ENCODE measurements at regions not wholly inside any gene's neighbourhood (a gene's known extent, or its start where the extent isn't known, plus 50 kb on each side); places are given as distances from the start of the nearest gene placed in this dataset.

- Histone ChIP-seq H3K9me3 (ENCODE audit: severe bottlenecking) (no peaks in the 10 kb centered on the region), H3K4me3 (ENCODE audit: low read depth, low read length) (no peak overlapping the region), H3K36me3 (no peaks in the 10 kb centered on the region), H3K27ac (no peak overlapping the region), H3K27me3 (ENCODE audit: insufficient read depth, low read depth, severe bottlenecking) (no peaks in the 10 kb centered on the region)
- DNase-seq = no peak
- TF ChIP-seq CTCF (IDR thresholded peaks at IDR 0.05; ENCODE audit: low read depth, low read length) = no peak
Observed at GRCh38 chr15:37882640-37883039, 51.8 kb upstream of the TMCO5A start.
